SK-MEL-5 (cell line): ENCODE measurements at regions not wholly inside any gene's neighbourhood (a gene's known extent, or its start where the extent isn't known, plus 50 kb on each side); places are given as distances from the start of the nearest gene placed in this dataset.
"Not testable (repeated sequence)": the region's sequence is repeated elsewhere in the genome, so short reads cannot be mapped to it uniquely, and the experiment has no call there.

Source experiments
- DNase-seq: peaks from one replicate; pipeline ENCODE4 v3.0.0-alpha.2; 2016; ENCODE audit warnings: low read depth, low spot score
- in situ Hi-C: cut with HindIII; loops from 2 replicates; pipeline ENCODE4 v1.10.0; 2016; ENCODE audit warnings: low sequenced_read_pairs, high pct_unique_total_duplicates, low pct_unique_long_range_greater_than_20kb

DNA sequence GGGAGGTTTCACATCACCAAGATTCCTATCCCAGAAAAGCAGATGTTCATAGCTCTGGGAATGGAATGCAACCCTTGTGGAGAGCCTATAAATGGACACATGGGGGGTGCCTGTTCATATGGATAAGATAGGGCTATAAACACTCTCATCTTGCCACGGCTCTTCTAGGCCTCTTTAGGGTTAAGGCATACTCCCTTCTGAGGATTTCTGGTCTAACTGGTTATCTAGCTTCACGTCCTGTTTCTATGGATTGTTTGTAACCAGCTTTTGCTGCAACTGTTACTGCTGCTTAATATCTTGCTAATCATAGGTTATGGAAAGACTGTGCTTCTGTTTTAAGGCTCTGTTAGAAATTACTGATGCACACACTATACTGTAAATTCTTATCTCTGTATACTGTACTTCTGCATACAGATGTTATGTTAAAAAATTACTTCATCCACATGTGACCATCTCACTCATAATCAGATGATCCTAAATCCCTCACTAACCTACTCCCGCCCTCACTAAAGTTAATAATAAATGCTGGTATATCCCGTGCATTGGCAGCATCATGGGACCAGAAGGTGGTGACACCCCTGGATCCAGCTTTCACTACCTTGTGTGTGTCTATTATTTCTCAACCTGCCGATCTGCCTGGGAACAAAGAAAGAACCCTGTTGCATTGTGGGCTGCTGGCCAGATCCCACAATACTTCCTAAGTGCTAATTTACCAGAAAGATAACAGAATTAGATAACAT lies 68.7 kb downstream of the PRKAB2 start:
- peak; percentile 60 for DNase-seq
- in situ Hi-C loops, result not testable (repeated sequence)

GRCh38 chr1:147099192-147099591 lies 73.1 kb downstream of the PRKAB2 start:
- no peak for DNase-seq
- in situ Hi-C loops, result no loop called here

GRCh38 chr1:147098338-147098973 lies 73.8 kb downstream of the PRKAB2 start:
- in situ Hi-C loops, result not testable (repeated sequence)
- peak; percentile 82 for DNase-seq

GRCh38 chr1:147095691-147096090 lies 76.6 kb downstream of the PRKAB2 start:
- DNase-seq, result no peak
- in situ Hi-C loops, result no loop called here

- in situ Hi-C loops, result no loop called here
- DNase-seq, result no peak
Observed at GRCh38 chr1:147091801-147092200, 80.5 kb downstream of the PRKAB2 start.

- no peak for DNase-seq
- in situ Hi-C loops, result no loop called here
Observed at GRCh38 chr1:147089457-147089856, 82.8 kb downstream of the PRKAB2 start.

- no peak for DNase-seq
Observed at GRCh38 chr1:147086129-147086528, 86.1 kb downstream of the PRKAB2 start.

GRCh38 chr1:147084273-147085096 lies 87.8 kb downstream of the PRKAB2 start:
- DNase-seq, result peak; percentile 98
- in situ Hi-C loops, result no loop called here

More at GRCh38 chr1:147086129-147086528, 86.1 kb downstream of the PRKAB2 start:
- in situ Hi-C loops, result no loop called here

DNA sequence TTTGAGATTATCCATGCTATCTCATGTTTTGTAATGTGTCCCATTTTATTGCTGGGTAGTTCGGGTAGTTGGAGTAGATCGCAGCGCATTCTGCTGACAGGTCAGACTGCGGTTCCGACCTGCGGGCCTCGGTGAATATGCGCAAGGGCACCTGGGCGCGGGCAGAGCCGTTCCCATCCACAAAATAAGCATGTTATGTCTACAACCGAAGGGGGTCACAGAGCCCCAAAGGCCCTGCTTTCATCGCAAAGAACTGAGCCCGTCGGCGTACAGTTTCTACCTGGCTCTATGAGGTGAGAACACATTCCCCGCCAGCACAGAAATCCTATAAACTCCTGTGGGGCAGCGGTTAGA lies 88.4 kb downstream of the PRKAB2 start:
- in situ Hi-C loops, result no loop called here

GRCh38 chr1:147080671-147081394 lies 91.4 kb downstream of the PRKAB2 start:
- in situ Hi-C loops, result no loop called here
- DNase-seq, result no peak

More for the DNA sequence above, 88.4 kb downstream of the PRKAB2 start:
- DNase-seq, result no peak

- in situ Hi-C loops, result no loop called here
- no peak for DNase-seq
Observed at GRCh38 chr1:147080006-147080661, 92.1 kb downstream of the PRKAB2 start.

DNA sequence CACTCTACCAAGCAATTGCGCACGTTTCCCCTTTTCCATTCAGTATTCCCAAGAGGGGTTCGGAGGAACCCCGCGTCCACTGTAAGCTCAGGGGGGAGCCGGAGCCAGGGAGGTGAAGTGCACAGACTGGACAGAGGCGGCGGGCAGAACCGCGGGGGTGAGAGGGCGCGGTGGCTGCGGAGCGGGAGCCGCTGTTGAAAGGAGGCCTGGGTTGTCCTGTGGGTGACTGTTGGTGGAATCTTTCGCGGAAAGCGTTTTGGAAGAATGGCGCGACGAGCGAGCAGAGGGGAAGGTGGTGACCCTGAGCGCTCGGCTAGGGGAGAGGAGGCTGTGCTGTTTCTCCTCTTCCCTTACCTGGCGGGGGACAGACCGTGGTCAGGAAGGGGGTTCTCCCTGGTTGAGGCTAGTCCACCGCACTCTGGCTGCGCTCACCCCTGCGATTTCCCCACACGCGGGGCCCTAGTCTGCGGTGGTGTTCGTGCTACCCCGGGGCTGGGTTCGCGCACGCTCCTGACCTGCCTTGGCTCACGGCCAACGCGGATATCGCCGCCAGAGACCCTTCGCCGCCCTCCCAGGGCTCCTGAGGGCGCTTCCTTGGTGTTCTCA lies 92.8 kb downstream of the PRKAB2 start:
- in situ Hi-C loops, result no loop called here
- no peak for DNase-seq

GRCh38 chr1:147078606-147079399 lies 93.5 kb downstream of the PRKAB2 start:
- in situ Hi-C loops, result no loop called here
- no peak for DNase-seq

DNA sequence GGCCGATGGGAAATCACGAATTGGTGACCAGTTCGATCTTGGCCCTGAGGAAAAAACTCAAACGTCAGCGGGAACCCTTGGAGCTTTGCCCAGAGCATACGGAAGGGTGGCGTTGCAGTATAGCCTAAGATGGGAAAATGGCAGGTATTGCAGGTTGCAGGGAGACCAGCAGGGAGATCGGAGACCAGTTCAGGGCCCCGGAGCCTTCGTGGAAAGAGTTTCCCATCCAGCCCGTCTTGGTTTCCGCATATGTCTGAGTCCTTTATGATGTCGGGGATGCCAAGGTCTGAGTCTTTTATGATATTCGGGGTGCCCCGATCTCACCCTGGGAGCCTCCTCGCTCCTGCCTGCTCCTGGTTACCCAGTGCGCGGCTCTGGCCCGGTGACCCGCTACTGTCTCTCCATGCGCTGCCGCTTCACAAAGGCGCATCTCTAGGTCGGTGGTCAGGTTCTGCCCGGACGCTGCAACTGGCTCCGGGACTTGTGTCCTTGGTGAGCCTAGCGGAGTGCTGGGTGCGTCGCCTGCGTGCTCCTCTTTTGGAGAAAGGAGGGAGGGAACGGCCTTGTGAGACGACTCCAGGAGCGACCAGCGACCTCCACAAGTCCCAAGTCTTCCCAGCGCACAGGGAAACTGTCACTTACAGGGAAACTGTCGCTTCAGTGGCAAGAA lies 94.2 kb downstream of the PRKAB2 start:
- in situ Hi-C loops, result no loop called here
- DNase-seq, result no peak

DNA sequence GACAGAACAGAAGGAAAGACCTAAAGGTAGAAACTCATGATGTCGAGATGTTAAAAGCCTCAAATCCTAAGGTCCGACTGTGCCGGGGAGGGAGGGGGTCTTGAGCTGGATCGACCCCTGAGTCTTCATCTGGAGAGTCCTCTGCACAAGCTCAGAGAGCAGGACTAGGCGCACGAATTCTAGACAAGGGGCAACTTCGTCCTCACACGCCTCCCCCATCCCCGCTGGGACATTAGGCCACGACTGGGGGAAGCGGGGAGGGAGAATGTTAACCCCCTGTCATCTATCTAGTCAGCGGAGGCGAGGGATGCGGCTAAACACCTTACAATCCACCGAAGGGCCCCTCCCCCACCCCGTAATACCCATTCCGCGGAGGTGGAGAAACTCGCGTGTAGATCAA lies 94.7 kb downstream of the PRKAB2 start:
- DNase-seq, result no peak
- in situ Hi-C loops, result no loop called here

GRCh38 chr1:147077081-147077480 lies 95.2 kb downstream of the PRKAB2 start:
- in situ Hi-C loops, result no loop called here
- no peak for DNase-seq
